ENCODE measurements at regions not wholly inside any gene's neighbourhood (a gene's known extent, or its start where the extent isn't known, plus 50 kb on each side); places are given as distances from the start of the nearest gene placed in this dataset.

DNA sequence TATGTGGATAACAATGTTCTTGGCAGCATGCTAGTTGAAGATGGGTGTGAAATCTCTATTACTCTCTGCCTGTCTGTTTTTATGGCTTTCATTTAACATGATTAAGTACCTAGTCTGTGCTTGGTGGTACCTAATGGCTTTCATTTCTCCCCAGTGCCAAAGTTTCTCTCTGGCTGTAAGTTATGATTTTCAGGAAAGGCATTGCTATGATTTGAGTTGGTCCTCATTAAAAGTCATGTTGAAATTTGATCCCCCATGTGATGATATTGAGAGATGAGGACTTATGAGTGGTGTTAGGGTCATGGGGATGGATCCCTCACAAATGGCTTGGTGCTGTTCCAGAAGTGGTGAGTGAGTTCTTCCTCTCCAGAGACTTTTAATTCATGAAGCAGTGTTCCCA lies 162.4 kb upstream of the IL15 start:
- no peak for TF ChIP-seq RELA (CRISPR knock-in tag; IDR thresholded peaks at IDR 0.05)
- no peak for TF ChIP-seq JUNB (CRISPR knock-in tag; IDR thresholded peaks at IDR 0.05; ENCODE audit: borderline replicate concordance)
- no peak for TF ChIP-seq ZNF737 (CRISPR knock-in tag; IDR thresholded peaks at IDR 0.05; ENCODE audit: borderline replicate concordance)
- TF ChIP-seq GATAD1 (CRISPR knock-in tag; IDR thresholded peaks at IDR 0.05): no peak
- TF ChIP-seq FOXJ3 (CRISPR knock-in tag; IDR thresholded peaks at IDR 0.05; ENCODE audit: borderline replicate concordance): no peak
- TF ChIP-seq ZNF552 (CRISPR knock-in tag; IDR thresholded peaks at IDR 0.05; ENCODE audit: borderline replicate concordance): no peak
- no peak for TF ChIP-seq SMAD3 (CRISPR knock-in tag; IDR thresholded peaks at IDR 0.05)
- TF ChIP-seq, protein P1, sequence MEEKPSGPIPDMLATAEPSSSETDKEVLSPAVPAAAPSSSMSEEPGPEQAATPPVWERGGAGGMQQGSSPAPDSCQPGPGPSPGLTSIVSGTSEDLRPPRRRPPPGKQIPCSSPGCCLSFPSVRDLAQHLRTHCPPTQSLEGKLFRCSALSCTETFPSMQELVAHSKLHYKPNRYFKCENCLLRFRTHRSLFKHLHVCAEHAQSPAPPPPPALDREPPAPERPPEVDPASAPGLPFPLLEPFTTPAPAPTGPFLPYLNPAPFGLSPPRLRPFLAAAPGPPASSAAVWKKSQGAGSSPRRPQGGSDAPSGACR (CRISPR knock-in tag; IDR thresholded peaks at IDR 0.05): no peak
- no peak for TF ChIP-seq ZNF800 (CRISPR knock-in tag; IDR thresholded peaks at IDR 0.05)
- TF ChIP-seq, protein P2, sequence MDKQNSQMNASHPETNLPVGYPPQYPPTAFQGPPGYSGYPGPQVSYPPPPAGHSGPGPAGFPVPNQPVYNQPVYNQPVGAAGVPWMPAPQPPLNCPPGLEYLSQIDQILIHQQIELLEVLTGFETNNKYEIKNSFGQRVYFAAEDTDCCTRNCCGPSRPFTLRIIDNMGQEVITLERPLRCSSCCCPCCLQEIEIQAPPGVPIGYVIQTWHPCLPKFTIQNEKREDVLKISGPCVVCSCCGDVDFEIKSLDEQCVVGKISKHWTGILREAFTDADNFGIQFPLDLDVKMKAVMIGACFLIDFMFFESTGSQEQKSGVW (CRISPR knock-in tag; IDR thresholded peaks at IDR 0.05; ENCODE audit: borderline replicate concordance): no peak
- TF ChIP-seq, protein P3, sequence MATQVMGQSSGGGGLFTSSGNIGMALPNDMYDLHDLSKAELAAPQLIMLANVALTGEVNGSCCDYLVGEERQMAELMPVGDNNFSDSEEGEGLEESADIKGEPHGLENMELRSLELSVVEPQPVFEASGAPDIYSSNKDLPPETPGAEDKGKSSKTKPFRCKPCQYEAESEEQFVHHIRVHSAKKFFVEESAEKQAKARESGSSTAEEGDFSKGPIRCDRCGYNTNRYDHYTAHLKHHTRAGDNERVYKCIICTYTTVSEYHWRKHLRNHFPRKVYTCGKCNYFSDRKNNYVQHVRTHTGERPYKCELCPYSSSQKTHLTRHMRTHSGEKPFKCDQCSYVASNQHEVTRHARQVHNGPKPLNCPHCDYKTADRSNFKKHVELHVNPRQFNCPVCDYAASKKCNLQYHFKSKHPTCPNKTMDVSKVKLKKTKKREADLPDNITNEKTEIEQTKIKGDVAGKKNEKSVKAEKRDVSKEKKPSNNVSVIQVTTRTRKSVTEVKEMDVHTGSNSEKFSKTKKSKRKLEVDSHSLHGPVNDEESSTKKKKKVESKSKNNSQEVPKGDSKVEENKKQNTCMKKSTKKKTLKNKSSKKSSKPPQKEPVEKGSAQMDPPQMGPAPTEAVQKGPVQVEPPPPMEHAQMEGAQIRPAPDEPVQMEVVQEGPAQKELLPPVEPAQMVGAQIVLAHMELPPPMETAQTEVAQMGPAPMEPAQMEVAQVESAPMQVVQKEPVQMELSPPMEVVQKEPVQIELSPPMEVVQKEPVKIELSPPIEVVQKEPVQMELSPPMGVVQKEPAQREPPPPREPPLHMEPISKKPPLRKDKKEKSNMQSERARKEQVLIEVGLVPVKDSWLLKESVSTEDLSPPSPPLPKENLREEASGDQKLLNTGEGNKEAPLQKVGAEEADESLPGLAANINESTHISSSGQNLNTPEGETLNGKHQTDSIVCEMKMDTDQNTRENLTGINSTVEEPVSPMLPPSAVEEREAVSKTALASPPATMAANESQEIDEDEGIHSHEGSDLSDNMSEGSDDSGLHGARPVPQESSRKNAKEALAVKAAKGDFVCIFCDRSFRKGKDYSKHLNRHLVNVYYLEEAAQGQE (IDR thresholded peaks at IDR 0.05; ENCODE audit: borderline replicate concordance in 1 of 2, low read depth in 1 of 2, low read length in 2 of 2): no peak
- no peak for TF ChIP-seq TOPORS (CRISPR knock-in tag; IDR thresholded peaks at IDR 0.05)
- TF ChIP-seq STAG1 (CRISPR knock-in tag; IDR thresholded peaks at IDR 0.05): no peak
- no peak for TF ChIP-seq POLR2A (IDR thresholded peaks at IDR 0.05; ENCODE audit: insufficient read depth in 1 of 2, low read depth in 2 of 2, low read length in 2 of 2)
